ENCODE measurements at regions not wholly inside any gene's neighbourhood (a gene's known extent, or its start where the extent isn't known, plus 50 kb on each side); places are given as distances from the start of the nearest gene placed in this dataset.

DNA sequence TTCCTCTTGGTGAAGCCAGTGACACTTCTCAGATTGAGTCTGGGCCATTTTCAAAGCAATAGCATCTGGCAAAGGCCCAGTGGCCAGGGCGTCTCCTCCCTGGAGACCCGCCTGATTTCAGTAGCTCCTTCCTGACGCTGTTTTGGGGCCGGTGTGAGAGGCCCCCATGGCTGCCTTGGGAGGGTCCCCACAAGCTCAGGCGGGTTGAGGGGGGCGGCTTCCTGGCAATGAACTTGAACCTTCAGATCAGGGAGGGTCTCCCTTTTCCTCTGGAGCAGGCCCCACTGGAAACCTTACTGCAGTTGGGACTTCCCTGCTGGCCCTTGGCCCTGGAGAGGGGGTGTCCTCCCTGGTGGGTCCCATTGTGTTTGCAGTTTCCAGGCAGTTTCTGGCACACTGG is 121.2 kb downstream of the CRYAA start:
- ChIA-PET POLR2A (no interaction called here), CTCF (no interaction called here)
- ATAC-seq (no peak), DNase-seq (ENCODE audit: low spot score) (no peak)
- Mint-ChIP-seq H3K9me3 (no peaks in the 10 kb centered on the region), H3K4me1 (no peaks in the 10 kb centered on the region), H3K36me3 (no peaks in the 10 kb centered on the region), H3K27me3 (ENCODE audit: low read depth) (no peaks in the 10 kb centered on the region), H3K4me3 (no peak overlapping the region), H3K27ac (no peak overlapping the region)
- TF ChIP-seq FOXJ3 (CRISPR knock-in tag; IDR thresholded peaks at IDR 0.05; ENCODE audit: borderline replicate concordance) (no peak), TCF7 (CRISPR knock-in tag; IDR thresholded peaks at IDR 0.05; ENCODE audit: low read depth) (no peak), NR2C2 (CRISPR knock-in tag; IDR thresholded peaks at IDR 0.05) (no peak), TEAD4 (CRISPR knock-in tag; IDR thresholded peaks at IDR 0.05) (no peak), ATF1 (CRISPR knock-in tag; IDR thresholded peaks at IDR 0.05) (no peak), SP1 (CRISPR knock-in tag; conservative IDR thresholded peaks at IDR 0.05) (no peak), ZNF396 (CRISPR knock-in tag; IDR thresholded peaks at IDR 0.05; ENCODE audit: borderline replicate concordance) (no peak), SMAD3 (CRISPR knock-in tag; IDR thresholded peaks at IDR 0.05; ENCODE audit: borderline replicate concordance) (no peak), ZNF416 (CRISPR knock-in tag; IDR thresholded peaks at IDR 0.05) (no peak), ZBTB21 (CRISPR knock-in tag; IDR thresholded peaks at IDR 0.05; ENCODE audit: borderline replicate concordance) (no peak), ZNF317 (CRISPR knock-in tag; IDR thresholded peaks at IDR 0.05; ENCODE audit: borderline replicate concordance, low read depth) (no peak), NFYB (CRISPR knock-in tag; conservative IDR thresholded peaks at IDR 0.05; ENCODE audit: low read depth) (no peak), NR1H2 (CRISPR knock-in tag; IDR thresholded peaks at IDR 0.05) (no peak), TEAD1 (CRISPR knock-in tag; IDR thresholded peaks at IDR 0.05) (no peak), CBFB (CRISPR knock-in tag; IDR thresholded peaks at IDR 0.05; ENCODE audit: low read depth) (no peak)
- TF ChIP-seq, protein P1, sequence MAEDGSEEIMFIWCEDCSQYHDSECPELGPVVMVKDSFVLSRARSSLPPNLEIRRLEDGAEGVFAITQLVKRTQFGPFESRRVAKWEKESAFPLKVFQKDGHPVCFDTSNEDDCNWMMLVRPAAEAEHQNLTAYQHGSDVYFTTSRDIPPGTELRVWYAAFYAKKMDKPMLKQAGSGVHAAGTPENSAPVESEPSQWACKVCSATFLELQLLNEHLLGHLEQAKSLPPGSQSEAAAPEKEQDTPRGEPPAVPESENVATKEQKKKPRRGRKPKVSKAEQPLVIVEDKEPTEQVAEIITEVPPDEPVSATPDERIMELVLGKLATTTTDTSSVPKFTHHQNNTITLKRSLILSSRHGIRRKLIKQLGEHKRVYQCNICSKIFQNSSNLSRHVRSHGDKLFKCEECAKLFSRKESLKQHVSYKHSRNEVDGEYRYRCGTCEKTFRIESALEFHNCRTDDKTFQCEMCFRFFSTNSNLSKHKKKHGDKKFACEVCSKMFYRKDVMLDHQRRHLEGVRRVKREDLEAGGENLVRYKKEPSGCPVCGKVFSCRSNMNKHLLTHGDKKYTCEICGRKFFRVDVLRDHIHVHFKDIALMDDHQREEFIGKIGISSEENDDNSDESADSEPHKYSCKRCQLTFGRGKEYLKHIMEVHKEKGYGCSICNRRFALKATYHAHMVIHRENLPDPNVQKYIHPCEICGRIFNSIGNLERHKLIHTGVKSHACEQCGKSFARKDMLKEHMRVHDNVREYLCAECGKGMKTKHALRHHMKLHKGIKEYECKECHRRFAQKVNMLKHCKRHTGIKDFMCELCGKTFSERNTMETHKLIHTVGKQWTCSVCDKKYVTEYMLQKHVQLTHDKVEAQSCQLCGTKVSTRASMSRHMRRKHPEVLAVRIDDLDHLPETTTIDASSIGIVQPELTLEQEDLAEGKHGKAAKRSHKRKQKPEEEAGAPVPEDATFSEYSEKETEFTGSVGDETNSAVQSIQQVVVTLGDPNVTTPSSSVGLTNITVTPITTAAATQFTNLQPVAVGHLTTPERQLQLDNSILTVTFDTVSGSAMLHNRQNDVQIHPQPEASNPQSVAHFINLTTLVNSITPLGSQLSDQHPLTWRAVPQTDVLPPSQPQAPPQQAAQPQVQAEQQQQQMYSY (CRISPR knock-in tag; IDR thresholded peaks at IDR 0.05), result no peak
- TF ChIP-seq, protein P2, sequence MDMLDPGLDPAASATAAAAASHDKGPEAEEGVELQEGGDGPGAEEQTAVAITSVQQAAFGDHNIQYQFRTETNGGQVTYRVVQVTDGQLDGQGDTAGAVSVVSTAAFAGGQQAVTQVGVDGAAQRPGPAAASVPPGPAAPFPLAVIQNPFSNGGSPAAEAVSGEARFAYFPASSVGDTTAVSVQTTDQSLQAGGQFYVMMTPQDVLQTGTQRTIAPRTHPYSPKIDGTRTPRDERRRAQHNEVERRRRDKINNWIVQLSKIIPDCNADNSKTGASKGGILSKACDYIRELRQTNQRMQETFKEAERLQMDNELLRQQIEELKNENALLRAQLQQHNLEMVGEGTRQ (CRISPR knock-in tag; IDR thresholded peaks at IDR 0.05), result no peak
- TF ChIP-seq, protein P3, sequence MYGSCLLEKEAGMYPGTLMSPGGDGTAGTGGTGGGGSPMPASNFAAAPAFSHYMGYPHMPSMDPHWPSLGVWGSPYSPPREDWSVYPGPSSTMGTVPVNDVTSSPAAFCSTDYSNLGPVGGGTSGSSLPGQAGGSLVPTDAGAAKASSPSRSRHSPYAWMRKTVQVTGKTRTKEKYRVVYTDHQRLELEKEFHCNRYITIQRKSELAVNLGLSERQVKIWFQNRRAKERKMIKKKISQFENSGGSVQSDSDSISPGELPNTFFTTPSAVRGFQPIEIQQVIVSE (CRISPR knock-in tag; IDR thresholded peaks at IDR 0.05; ENCODE audit: borderline replicate concordance), result no peak
- TF ChIP-seq, protein P4, sequence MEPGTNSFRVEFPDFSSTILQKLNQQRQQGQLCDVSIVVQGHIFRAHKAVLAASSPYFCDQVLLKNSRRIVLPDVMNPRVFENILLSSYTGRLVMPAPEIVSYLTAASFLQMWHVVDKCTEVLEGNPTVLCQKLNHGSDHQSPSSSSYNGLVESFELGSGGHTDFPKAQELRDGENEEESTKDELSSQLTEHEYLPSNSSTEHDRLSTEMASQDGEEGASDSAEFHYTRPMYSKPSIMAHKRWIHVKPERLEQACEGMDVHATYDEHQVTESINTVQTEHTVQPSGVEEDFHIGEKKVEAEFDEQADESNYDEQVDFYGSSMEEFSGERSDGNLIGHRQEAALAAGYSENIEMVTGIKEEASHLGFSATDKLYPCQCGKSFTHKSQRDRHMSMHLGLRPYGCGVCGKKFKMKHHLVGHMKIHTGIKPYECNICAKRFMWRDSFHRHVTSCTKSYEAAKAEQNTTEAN (CRISPR knock-in tag; IDR thresholded peaks at IDR 0.05), result no peak
- TF ChIP-seq, protein P5, sequence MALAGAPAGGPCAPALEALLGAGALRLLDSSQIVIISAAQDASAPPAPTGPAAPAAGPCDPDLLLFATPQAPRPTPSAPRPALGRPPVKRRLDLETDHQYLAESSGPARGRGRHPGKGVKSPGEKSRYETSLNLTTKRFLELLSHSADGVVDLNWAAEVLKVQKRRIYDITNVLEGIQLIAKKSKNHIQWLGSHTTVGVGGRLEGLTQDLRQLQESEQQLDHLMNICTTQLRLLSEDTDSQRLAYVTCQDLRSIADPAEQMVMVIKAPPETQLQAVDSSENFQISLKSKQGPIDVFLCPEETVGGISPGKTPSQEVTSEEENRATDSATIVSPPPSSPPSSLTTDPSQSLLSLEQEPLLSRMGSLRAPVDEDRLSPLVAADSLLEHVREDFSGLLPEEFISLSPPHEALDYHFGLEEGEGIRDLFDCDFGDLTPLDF (CRISPR knock-in tag; IDR thresholded peaks at IDR 0.05), result no peak

DNA sequence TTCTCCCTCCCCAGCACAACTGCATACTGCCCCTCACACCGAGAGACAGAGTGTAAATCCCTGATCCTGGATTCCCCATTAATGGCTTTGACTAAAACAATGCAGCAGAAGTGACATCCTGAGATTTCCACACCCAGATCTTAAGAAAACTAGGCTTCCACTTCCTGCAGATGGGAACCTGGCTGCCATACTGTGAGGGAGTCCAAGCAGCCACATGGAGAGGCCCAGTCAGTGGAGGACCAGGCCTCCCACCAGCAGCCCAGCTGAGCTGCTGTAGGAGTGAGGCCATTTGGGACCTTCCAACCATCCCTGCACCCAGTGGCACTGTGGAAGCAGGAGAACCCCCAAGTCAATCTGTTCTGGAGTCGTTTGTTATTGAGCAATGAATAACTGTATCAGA is 120.6 kb downstream of the CRYAA start:
- DNase-seq (ENCODE audit: low spot score) (no peak), ATAC-seq (no peak)
- Mint-ChIP-seq H3K27ac (no peak overlapping the region), H3K4me1 (no peaks in the 10 kb centered on the region), H3K4me3 (no peak overlapping the region), H3K9me3 (no peaks in the 10 kb centered on the region), H3K27me3 (ENCODE audit: low read depth) (no peaks in the 10 kb centered on the region), H3K36me3 (no peaks in the 10 kb centered on the region)
- ChIA-PET CTCF (no interaction called here), POLR2A (no interaction called here)
- TF ChIP-seq ESRRA (CRISPR knock-in tag; IDR thresholded peaks at IDR 0.05; ENCODE audit: borderline replicate concordance) (no peak), NFYB (CRISPR knock-in tag; conservative IDR thresholded peaks at IDR 0.05; ENCODE audit: low read depth) (no peak), ZNF232 (CRISPR knock-in tag; IDR thresholded peaks at IDR 0.05) (no peak), IRF2 (CRISPR knock-in tag; IDR thresholded peaks at IDR 0.05; ENCODE audit: borderline replicate concordance, low read depth) (no peak), ZNF396 (CRISPR knock-in tag; IDR thresholded peaks at IDR 0.05; ENCODE audit: borderline replicate concordance) (no peak)
- TF ChIP-seq, protein P4 (CRISPR knock-in tag; IDR thresholded peaks at IDR 0.05), result no peak
- TF ChIP-seq, protein P6, sequence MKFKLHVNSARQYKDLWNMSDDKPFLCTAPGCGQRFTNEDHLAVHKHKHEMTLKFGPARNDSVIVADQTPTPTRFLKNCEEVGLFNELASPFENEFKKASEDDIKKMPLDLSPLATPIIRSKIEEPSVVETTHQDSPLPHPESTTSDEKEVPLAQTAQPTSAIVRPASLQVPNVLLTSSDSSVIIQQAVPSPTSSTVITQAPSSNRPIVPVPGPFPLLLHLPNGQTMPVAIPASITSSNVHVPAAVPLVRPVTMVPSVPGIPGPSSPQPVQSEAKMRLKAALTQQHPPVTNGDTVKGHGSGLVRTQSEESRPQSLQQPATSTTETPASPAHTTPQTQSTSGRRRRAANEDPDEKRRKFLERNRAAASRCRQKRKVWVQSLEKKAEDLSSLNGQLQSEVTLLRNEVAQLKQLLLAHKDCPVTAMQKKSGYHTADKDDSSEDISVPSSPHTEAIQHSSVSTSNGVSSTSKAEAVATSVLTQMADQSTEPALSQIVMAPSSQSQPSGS (CRISPR knock-in tag; IDR thresholded peaks at IDR 0.05; ENCODE audit: borderline replicate concordance, low read depth), result no peak
- TF ChIP-seq, protein P7, sequence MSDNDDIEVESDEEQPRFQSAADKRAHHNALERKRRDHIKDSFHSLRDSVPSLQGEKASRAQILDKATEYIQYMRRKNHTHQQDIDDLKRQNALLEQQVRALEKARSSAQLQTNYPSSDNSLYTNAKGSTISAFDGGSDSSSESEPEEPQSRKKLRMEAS (CRISPR knock-in tag; IDR thresholded peaks at IDR 0.05), result no peak
- TF ChIP-seq, protein P3 (CRISPR knock-in tag; IDR thresholded peaks at IDR 0.05; ENCODE audit: borderline replicate concordance), result no peak

All from WTC11 (cell line).